ENCODE measurements at regions not wholly inside any gene's neighbourhood (a gene's known extent, or its start where the extent isn't known, plus 50 kb on each side); places are given as distances from the start of the nearest gene placed in this dataset.

DNA sequence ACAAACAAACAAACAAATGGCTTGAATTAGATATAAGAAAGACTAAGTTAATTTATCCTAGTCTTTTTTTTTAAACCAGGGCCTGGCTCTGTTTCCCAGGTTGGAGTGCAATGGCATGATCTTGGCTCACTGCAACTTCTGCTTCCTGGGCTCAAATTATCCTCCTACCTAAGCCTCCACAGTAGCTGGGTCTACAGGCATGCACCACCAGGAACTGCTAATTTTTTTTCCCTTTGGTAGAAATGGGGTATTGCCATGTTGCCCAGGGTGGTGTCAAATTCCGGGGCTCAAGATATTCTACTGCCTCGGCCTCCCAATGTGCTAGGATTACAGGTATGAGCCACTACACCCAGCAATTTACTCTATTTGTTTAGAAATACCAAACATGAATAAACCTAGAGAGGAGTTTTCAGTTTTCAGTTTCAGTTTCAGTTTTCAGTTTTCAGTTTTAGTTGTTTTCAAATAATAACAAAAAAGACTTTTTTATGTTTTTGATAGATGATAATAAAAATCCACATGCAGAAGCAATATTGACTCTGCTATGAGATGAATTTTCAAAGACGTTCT is 817.0 kb downstream of the FLRT2 start:
- Mint-ChIP-seq H3K4me1 (ENCODE audit: low read depth, unreplicated experiment) (peaks cover 4% of the 10 kb centered on the region), H3K36me3 (ENCODE audit: low read depth, unreplicated experiment) (no peaks in the 10 kb centered on the region), H3K27ac (ENCODE audit: unreplicated experiment) (no peak overlapping the region), H3K4me3 (ENCODE audit: unreplicated experiment) (no peak overlapping the region), H3K9me3 (ENCODE audit: unreplicated experiment) (peaks cover 2% of the 10 kb centered on the region), H3K27me3 (ENCODE audit: low read depth, unreplicated experiment) (no peaks in the 10 kb centered on the region)
- Histone ChIP-seq H3K36me3 (ENCODE audit: insufficient read depth, low read length) (no peaks in the 10 kb centered on the region), H4K20me1 (ENCODE audit: insufficient read depth, low read length) (no peaks in the 10 kb centered on the region), H3K4me1 (ENCODE audit: insufficient read depth, low read length) (no peaks in the 10 kb centered on the region), H3K9me3 (ENCODE audit: insufficient read depth, low read depth, low read length) (peaks cover 4% of the 10 kb centered on the region), H3K79me2 (ENCODE audit: insufficient read depth, low read length) (no peaks in the 10 kb centered on the region), H3K27me3 (ENCODE audit: insufficient read depth, low read length) (no peaks in the 10 kb centered on the region), H3K4me2 (ENCODE audit: low read length) (no peak overlapping the region), H3K4me3 (ENCODE audit: insufficient read depth, low read depth, low read length) (no peak overlapping the region), H3K9ac (ENCODE audit: low read length) (no peak overlapping the region), H3K27ac (ENCODE audit: low read depth, low read length) (no peak overlapping the region), H2AFZ (ENCODE audit: low read depth, low read length) (no peak overlapping the region)
- FAIRE-seq (no peak), DNase-seq (ENCODE audit: low read depth) (no peak)
- TF ChIP-seq, protein P1, sequence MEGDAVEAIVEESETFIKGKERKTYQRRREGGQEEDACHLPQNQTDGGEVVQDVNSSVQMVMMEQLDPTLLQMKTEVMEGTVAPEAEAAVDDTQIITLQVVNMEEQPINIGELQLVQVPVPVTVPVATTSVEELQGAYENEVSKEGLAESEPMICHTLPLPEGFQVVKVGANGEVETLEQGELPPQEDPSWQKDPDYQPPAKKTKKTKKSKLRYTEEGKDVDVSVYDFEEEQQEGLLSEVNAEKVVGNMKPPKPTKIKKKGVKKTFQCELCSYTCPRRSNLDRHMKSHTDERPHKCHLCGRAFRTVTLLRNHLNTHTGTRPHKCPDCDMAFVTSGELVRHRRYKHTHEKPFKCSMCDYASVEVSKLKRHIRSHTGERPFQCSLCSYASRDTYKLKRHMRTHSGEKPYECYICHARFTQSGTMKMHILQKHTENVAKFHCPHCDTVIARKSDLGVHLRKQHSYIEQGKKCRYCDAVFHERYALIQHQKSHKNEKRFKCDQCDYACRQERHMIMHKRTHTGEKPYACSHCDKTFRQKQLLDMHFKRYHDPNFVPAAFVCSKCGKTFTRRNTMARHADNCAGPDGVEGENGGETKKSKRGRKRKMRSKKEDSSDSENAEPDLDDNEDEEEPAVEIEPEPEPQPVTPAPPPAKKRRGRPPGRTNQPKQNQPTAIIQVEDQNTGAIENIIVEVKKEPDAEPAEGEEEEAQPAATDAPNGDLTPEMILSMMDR (IDR thresholded peaks at IDR 0.05; ENCODE audit: insufficient read depth, low read depth, low read length), result no peak
- no peak for TF ChIP-seq EZH2 (IDR thresholded peaks at IDR 0.05; ENCODE audit: insufficient read depth, low read length)

DNA sequence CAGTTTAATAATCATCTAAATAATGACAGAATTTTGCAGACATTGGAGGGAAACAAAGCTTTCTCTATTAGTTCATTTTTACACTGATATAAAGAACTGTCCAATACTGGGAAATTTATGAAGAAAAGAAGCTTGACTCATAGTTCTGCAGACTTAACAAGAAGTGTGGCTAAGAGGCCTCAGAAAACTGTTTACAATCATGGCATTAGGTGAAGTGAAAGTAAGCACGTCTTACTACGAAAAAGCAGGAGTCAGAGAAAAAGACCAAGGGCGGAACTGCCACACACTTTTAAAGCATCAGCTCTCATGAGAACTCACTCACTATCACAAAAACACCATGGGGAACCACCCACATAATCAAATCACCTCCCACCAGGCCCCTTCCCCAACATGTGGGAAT is 804.4 kb downstream of the FLRT2 start:
- H3K79me2 ChIP-seq (ENCODE audit: insufficient read depth, low read length), result no peaks in the 10 kb centered on the region
- H3K4me2 ChIP-seq (ENCODE audit: low read length), result no peak overlapping the region
- H3K9ac ChIP-seq (ENCODE audit: low read length), result no peak overlapping the region
- H4K20me1 ChIP-seq (ENCODE audit: insufficient read depth, low read length), result no peaks in the 10 kb centered on the region
- Mint-ChIP-seq H3K4me1 (ENCODE audit: low read depth, unreplicated experiment) (no peaks in the 10 kb centered on the region), H3K4me3 (ENCODE audit: unreplicated experiment) (no peak overlapping the region), H3K9me3 (ENCODE audit: unreplicated experiment) (peaks cover 2% of the 10 kb centered on the region), H3K27ac (ENCODE audit: unreplicated experiment) (no peak overlapping the region), H3K36me3 (ENCODE audit: low read depth, unreplicated experiment) (no peaks in the 10 kb centered on the region), H3K27me3 (ENCODE audit: low read depth, unreplicated experiment) (no peaks in the 10 kb centered on the region)
- no peaks in the 10 kb centered on the region for H3K4me1 ChIP-seq (ENCODE audit: insufficient read depth, low read length)
- no peak for FAIRE-seq
- TF ChIP-seq, protein P1 (IDR thresholded peaks at IDR 0.05; ENCODE audit: insufficient read depth, low read depth, low read length), result no peak
- no peak for TF ChIP-seq EZH2 (IDR thresholded peaks at IDR 0.05; ENCODE audit: insufficient read depth, low read length)
- no peak overlapping the region for H3K4me3 ChIP-seq (ENCODE audit: insufficient read depth, low read depth, low read length)
- no peaks in the 10 kb centered on the region for H3K36me3 ChIP-seq (ENCODE audit: insufficient read depth, low read length)
- no peak overlapping the region for H2AFZ ChIP-seq (ENCODE audit: low read depth, low read length)
- no peaks in the 10 kb centered on the region for H3K9me3 ChIP-seq (ENCODE audit: insufficient read depth, low read depth, low read length)
- no peak overlapping the region for H3K27ac ChIP-seq (ENCODE audit: low read depth, low read length)
- DNase-seq (ENCODE audit: low read depth), result no peak
- H3K27me3 ChIP-seq (ENCODE audit: insufficient read depth, low read length), result no peaks in the 10 kb centered on the region

DNA sequence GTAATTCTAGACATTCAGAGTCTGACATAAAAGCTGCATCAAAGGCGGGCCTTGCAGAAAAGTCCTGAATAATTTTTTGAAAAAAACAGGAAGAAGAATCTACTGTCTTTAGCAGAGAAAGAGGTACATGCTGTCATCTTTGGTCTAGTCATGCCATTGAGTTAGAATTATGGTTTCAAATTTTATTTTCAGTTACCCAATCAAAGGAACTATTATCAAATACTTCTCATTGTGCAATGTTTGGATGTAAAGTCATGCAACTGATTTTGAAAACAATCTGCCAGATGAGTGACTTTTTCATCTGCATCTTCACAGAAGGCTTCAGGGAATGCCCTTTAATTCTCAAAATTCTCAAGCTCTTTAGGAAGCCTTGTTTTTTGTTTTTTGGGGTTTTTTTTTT is 803.5 kb downstream of the FLRT2 start:
- no peak overlapping the region for H2AFZ ChIP-seq (ENCODE audit: low read depth, low read length)
- H3K79me2 ChIP-seq (ENCODE audit: insufficient read depth, low read length), result no peaks in the 10 kb centered on the region
- H3K36me3 Mint-ChIP-seq (ENCODE audit: low read depth, unreplicated experiment), result no peaks in the 10 kb centered on the region
- no peak overlapping the region for H3K4me2 ChIP-seq (ENCODE audit: low read length)
- DNase-seq (ENCODE audit: low read depth) (no peak), FAIRE-seq (no peak)
- H3K9me3 Mint-ChIP-seq (ENCODE audit: unreplicated experiment), result peaks cover 2% of the 10 kb centered on the region
- no peak overlapping the region for H3K9ac ChIP-seq (ENCODE audit: low read length)
- H3K27ac Mint-ChIP-seq (ENCODE audit: unreplicated experiment), result no peak overlapping the region
- no peaks in the 10 kb centered on the region for H3K27me3 Mint-ChIP-seq (ENCODE audit: low read depth, unreplicated experiment)
- H3K4me3 Mint-ChIP-seq (ENCODE audit: unreplicated experiment), result no peak overlapping the region
- no peak for TF ChIP-seq EZH2 (IDR thresholded peaks at IDR 0.05; ENCODE audit: insufficient read depth, low read length)
- TF ChIP-seq, protein P1 (IDR thresholded peaks at IDR 0.05; ENCODE audit: insufficient read depth, low read depth, low read length), result no peak
- no peaks in the 10 kb centered on the region for H3K4me1 ChIP-seq (ENCODE audit: insufficient read depth, low read length)
- H3K9me3 ChIP-seq (ENCODE audit: insufficient read depth, low read depth, low read length), result no peaks in the 10 kb centered on the region
- no peaks in the 10 kb centered on the region for H3K27me3 ChIP-seq (ENCODE audit: insufficient read depth, low read length)
- no peaks in the 10 kb centered on the region for H3K36me3 ChIP-seq (ENCODE audit: insufficient read depth, low read length)
- H3K4me1 Mint-ChIP-seq (ENCODE audit: low read depth, unreplicated experiment), result no peaks in the 10 kb centered on the region
- H3K27ac ChIP-seq (ENCODE audit: low read depth, low read length), result no peak overlapping the region
- no peak overlapping the region for H3K4me3 ChIP-seq (ENCODE audit: insufficient read depth, low read depth, low read length)
- H4K20me1 ChIP-seq (ENCODE audit: insufficient read depth, low read length), result no peaks in the 10 kb centered on the region
